SK-N-SH treated with all-trans-retinoic acid at 6 μM for 48 hours (cell line): ENCODE measurements at regions not wholly inside any gene's neighbourhood (a gene's known extent, or its start where the extent isn't known, plus 50 kb on each side); places are given as distances from the start of the nearest gene placed in this dataset.

Experiments
- ESRRG ChIP-seq: fragments of 250-450 bp; sonication (Bioruptor Pico); IDR thresholded peaks from 2 replicates; pipeline ENCODE4 v1.6.1; 2021; ENCODE audit warnings: mild to moderate bottlenecking
- GLIS3 ChIP-seq: fragments of 250-450 bp; sonication (Bioruptor Pico); IDR thresholded peaks from 2 replicates; pipeline ENCODE4 v1.5.0; 2020; ENCODE audit warnings: mild to moderate bottlenecking, moderate library complexity
- ISL1 ChIP-seq: fragments of 250-450 bp; sonication (Bioruptor Pico); IDR thresholded peaks from 2 replicates; pipeline ENCODE4 v2.1.2; 2022; ENCODE audit warnings: mild to moderate bottlenecking, moderate library complexity
- OSR1 ChIP-seq: fragments of 250-450 bp; sonication (Bioruptor Pico); IDR thresholded peaks from 2 replicates; pipeline ENCODE4 v1.8.0; 2022; ENCODE audit warnings: moderate library complexity, mild to moderate bottlenecking, inconsistent platforms
- PATZ1 ChIP-seq: fragments of 250-450 bp; sonication (Bioruptor Pico); IDR thresholded peaks from 2 replicates; pipeline ENCODE4 v1.8.0; 2020; ENCODE audit warnings: mild to moderate bottlenecking, moderate library complexity, borderline replicate concordance
- RARB ChIP-seq: fragments of 250-450 bp; sonication (Bioruptor Pico); IDR thresholded peaks from 2 replicates; pipeline ENCODE4 v1.8.0; 2021; ENCODE audit warnings: mild to moderate bottlenecking, moderate library complexity
- ZFP30 ChIP-seq: fragments of 450-650 bp; formaldehyde crosslinking; IDR thresholded peaks from 2 replicates; pipeline ENCODE4 v1.5.0; 2022; ENCODE audit warnings: mild to moderate bottlenecking, moderate library complexity
- ZNF565 ChIP-seq: fragments of 450-650 bp; formaldehyde crosslinking; conservative IDR thresholded peaks from 2 replicates; pipeline ENCODE4 v1.5.0; 2020; ENCODE audit warnings: low read depth, mild to moderate bottlenecking, moderate library complexity
- ZNF70 ChIP-seq: fragments of 450-650 bp; formaldehyde crosslinking; IDR thresholded peaks from 2 replicates; pipeline ENCODE4 v1.5.0; 2020; ENCODE audit warnings: mild to moderate bottlenecking, moderate library complexity
- ZNF8 ChIP-seq: fragments of 450-650 bp; formaldehyde crosslinking; IDR thresholded peaks from 2 replicates; pipeline ENCODE4 v1.5.0; 2020; ENCODE audit warnings: mild to moderate bottlenecking, moderate library complexity

DNA sequence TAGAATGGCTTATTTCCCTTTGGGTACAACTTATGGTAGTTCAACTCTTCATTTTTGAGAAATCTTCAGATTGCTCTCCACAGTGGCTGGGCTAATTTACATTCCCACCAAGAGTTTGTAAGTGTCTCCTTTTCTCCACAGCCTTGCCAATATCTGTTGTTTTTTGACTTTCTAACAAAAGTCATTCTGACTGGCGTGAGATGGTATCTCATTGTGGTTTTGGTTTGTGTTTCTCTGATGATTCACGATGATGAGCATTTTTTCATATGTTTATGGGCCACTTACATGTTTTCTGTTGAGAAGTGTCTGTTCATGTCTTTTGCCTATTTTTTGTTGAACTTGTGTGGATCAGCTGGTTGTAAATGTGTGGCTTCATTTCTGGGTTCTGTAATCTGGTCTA, 871.0 kb downstream of the EPHA4 start:
- TF ChIP-seq ZFP30 (CRISPR knock-in tag) (no peak), OSR1 (CRISPR knock-in tag) (no peak), PATZ1 (CRISPR knock-in tag) (no peak), ZNF565 (CRISPR knock-in tag) (no peak), GLIS3 (CRISPR knock-in tag) (no peak), RARB (CRISPR knock-in tag) (no peak), ESRRG (no peak), ISL1 (CRISPR knock-in tag) (no peak), ZNF8 (no peak), ZNF70 (CRISPR knock-in tag) (no peak)
